ENCODE measurements at regions not wholly inside any gene's neighbourhood (a gene's known extent, or its start where the extent isn't known, plus 50 kb on each side); places are given as distances from the start of the nearest gene placed in this dataset.

DNA sequence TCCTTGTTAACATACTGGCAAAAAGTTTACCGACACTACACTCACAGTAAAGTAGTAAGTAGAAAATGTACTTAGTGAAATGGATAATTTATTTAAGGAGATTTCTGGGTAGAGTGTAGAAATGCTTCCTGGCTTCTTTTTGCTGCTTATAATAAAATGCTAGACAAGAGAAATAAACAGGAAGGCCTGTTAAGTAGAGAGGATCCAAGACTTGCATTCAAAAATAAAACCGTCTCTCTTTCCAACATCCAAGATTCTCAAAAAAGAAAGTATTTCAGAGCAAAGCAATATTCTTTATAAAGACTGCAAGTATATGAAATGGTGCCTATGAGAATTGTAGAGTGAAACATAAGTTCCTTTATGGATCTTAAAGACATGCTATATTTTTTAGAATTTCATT, 77.0 kb upstream of the CNTN6 start:
- ATAC-seq (no peak), DNase-seq (no peak)
- 46 to 71% methylated on average over 2 of the region's 2 CpGs for WGBS, 2 donors
- Histone ChIP-seq H3K4me1 (no peaks in the 10 kb centered on the region), H3K4me3 (no peak overlapping the region), H3K9me3 (peaks cover 0 to 4% (median 0%) of the 10 kb centered on the region in 11 donors), H3K27ac (peak overlapping the region in 1 of 10 donors; percentile 0), H3K36me3 (no peaks in the 10 kb centered on the region), H3K27me3 (no peaks in the 10 kb centered on the region)
- intact Hi-C loops (cut with DNase I) = no loop called here
- no peak for TF ChIP-seq CTCF (IDR thresholded peaks at IDR 0.05)

DNA sequence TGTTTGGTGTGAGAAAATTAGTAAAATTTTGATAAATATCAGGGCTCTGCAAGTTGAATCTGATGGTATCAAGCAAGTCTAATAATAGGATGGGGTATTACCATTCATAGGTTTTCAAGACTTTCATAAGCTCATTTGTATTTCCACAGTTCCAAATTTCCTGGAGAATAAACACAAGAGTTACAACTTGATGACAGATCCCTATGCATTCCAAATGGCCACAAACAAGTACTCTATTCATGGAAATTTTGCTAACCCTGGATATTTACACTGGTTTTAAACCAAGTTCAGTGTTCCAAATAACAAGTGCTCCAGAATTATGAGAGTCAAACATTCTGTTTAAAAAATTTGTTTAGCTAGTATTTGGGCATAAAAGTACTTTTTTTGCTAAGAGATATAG, 75.0 kb upstream of the CNTN6 start:
- peaks cover 0 to 4% (median 0%) of the 10 kb centered on the region in 11 donors for H3K9me3 ChIP-seq
- no peak overlapping the region for H3K4me3 ChIP-seq
- intact Hi-C loops (cut with DNase I) = no loop called here
- H3K36me3 ChIP-seq = no peaks in the 10 kb centered on the region
- no peaks in the 10 kb centered on the region for H3K4me1 ChIP-seq
- TF ChIP-seq CTCF (IDR thresholded peaks at IDR 0.05) = no peak
- DNase-seq = no peak
- H3K27me3 ChIP-seq = no peaks in the 10 kb centered on the region
- no peak overlapping the region for H3K27ac ChIP-seq
- peak in 2 of 8 donors; percentile 16 to 50 for ATAC-seq

DNA sequence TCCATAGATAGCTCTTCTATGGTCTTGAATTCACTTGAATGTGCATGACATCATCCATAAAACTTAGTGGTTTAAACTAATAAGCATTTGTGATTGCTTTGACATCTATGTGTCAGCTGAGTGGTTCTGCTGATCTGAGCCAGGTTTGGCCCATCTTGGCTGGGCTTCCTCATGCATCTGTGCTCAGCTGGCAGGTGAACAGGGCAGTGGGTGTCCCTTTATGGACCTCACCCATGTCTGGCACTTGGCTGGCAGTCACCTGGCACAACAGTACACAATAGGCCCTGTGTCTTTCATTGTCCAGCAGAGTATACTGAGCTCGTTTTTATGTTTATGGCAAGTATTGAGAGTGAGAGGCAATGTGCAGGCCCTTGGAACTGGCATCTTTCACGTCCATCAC, 73.7 kb upstream of the CNTN6 start:
- Histone ChIP-seq H3K4me3 (no peak overlapping the region), H3K36me3 (no peaks in the 10 kb centered on the region), H3K27me3 (no peaks in the 10 kb centered on the region), H3K9me3 (peaks cover 0 to 7% (median 0%) of the 10 kb centered on the region in 11 donors), H3K27ac (no peak overlapping the region), H3K4me1 (no peaks in the 10 kb centered on the region)
- intact Hi-C loops (cut with DNase I) = no loop called here
- TF ChIP-seq CTCF (IDR thresholded peaks at IDR 0.05) = no peak
- DNase-seq = no peak
- ATAC-seq = no peak
- WGBS, 2 donors = 62 to 68% methylated on average over 2 of the region's 2 CpGs

DNA sequence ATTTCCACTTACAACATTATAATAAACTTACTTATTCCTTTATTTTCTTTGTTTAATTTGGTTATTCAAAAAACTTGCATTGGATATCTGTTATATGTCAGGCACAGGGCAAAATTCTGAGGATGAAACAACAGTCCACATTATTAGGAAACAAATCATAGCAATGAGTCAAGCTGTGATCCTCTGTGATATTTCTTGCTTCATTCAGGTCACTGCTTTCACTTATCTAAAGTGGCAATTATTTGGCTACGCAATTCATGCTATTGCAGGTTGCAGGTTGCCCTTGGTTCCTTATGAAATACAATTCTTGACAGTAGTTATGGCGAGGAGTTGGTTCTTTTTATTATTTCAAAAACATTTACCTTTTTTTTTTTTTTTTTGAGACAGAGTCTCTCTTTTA, 66.4 kb upstream of the CNTN6 start:
- WGBS, 2 donors = 80 to 82% methylated on average over 2 of the region's 2 CpGs
- Histone ChIP-seq H3K36me3 (no peaks in the 10 kb centered on the region), H3K9me3 (peaks cover 0 to 11% (median 0%) of the 10 kb centered on the region in 11 donors), H3K4me1 (no peaks in the 10 kb centered on the region), H3K27me3 (no peaks in the 10 kb centered on the region), H3K4me3 (no peak overlapping the region), H3K27ac (no peak overlapping the region)
- no peak for ATAC-seq
- no peak for TF ChIP-seq CTCF (IDR thresholded peaks at IDR 0.05)
- no peak for DNase-seq
- intact Hi-C loops (cut with DNase I) = no loop called here
